NCI-H2081 (cell line): ENCODE measurements at regions not wholly inside any gene's neighbourhood (a gene's known extent, or its start where the extent isn't known, plus 50 kb on each side); places are given as distances from the start of the nearest gene placed in this dataset.
"Not testable (repeated sequence)": the region's sequence is repeated elsewhere in the genome, so short reads cannot be mapped to it uniquely, and the experiment has no call there.

ENCODE experiments used
- DNase-seq, 2 experiments: peaks; one replicate each; lab custom pipeline; 2025; lab: John Stamatoyannopoulos, UW

DNA sequence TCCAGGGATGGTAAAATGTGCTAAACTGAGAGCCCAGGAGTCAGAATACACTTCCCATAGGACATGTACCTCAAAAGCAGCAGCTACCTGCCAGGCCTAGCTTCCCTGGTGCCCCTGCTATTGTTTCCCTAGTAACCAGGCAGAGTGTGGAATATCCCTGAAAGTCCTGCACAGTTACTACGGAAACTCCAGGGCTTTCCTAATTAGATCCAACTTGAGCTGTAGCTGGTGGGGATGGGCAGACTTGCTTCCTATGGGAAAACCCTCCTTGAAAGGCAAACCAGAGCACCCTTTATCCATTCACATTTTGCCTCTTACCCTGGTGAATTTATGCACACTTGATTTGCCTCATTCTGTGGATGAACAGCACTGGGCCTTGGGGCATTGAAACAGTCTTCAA lies 559.9 kb upstream of the PBX1 start:
- DNase-seq = no peak

DNA sequence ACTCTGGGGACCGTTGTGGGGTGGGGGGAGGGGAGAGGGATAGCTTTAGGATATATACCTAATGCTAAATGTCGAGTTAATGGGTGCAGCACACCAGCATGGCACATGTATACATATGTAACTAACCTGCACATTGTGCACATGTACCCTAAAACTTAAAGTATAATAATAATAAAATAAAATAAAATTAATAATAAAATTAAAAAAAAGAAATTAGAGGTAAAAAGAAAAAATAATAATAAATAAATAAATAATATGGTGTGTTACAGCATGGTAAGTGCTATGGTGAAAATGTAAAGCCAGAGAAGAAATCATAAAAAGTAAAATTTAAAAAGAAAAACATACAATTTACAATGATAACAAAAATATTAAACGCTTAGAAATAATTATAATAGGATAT lies 552.8 kb upstream of the PBX1 start:
- not testable (repeated sequence) for DNase-seq

DNA sequence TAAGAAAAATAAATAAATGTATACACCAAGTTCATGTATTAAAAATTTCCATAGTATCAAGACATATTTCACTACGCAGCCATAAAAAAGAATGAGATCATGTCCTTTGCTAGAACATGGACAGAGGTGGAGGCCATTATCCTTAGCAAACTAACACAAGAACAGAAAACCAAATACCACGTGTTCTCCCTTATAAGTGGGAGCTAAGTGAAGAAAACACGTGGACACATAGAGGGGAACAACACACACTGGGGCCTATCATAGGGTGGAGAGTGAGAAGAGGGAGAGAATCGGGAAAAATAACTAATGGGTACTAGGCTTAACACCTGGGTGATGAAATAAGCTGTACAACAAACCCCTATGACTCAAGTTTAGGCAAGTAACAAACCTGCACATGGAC lies 552.4 kb upstream of the PBX1 start:
- DNase-seq = no peak

DNA sequence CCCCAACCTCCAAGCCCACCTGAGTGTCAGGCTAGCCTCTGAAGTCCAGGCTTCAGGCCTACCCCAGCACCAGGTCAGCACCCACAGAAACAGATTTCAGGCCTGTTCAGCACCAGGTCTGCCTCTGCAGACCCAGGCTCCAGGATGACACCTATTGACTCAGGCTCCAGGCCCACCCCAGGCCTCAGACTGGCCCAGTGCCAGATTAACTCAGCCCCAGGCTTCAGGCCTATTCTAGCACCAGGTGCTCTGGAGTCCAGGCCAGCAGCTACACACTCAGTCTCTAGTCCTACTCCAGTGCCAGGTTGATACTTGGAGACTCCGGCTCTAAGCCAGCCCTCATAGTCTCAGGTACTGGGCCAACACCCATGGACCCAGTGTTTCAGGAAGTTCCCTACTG lies 541.7 kb upstream of the PBX1 start:
- DNase-seq = no peak

DNA sequence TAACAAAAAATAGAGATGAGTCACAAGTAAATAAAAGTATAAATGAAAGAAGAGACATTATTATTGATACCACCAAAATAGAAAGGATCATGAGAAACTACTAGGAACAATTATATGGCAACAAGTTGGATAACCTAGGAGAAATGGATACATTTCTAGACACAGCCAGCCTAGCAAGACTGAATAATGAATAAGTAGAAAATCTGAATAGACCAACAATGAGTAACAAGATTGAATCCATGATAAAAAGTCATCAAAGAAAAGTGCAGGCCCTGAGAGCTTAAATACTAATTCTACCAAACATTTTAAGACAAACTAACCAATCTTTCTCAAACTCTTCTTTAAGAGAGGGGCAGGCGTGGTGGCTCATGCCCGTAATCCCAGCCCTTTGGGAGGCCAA lies 538.6 kb upstream of the PBX1 start:
- no peak for DNase-seq

DNA sequence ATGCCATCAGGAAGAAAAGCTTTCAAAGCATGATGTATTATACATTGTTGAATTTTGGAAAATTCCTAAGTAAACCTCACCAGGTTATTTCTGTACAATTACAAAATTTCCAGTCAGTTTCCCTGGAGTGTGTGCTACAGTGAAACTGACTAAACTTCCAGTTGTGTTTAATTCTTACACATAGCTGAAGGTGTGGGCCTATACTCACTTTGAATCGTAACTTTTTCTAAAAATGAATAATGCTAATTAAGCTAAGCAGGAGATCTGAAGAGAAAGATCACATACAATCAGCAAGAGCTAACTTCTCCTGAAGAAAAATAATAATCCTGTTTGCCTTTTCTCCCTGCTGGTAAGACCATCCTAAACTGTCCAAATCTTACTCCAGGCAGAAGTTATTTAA lies 537.2 kb upstream of the PBX1 start:
- DNase-seq = no peak

DNA sequence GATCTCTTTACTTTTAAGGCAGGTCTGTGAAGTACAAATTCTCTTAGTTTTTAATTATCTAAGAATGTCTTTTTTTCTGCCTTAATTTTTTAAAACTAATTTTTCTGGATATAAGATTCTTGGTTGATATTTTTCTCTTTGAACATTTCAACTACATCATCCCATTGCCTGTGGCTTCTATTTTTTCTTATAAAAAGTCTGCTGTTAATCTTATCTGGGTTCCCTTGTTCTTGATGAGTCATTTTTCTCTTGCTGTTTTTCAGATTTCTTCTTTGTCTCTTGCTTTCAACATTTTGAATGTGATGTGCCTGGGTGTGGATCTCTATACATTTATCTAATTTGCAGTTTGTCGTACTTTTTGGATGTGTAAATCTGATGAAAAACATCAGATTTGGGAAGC lies 525.2 kb upstream of the PBX1 start:
- no peak for DNase-seq

DNA sequence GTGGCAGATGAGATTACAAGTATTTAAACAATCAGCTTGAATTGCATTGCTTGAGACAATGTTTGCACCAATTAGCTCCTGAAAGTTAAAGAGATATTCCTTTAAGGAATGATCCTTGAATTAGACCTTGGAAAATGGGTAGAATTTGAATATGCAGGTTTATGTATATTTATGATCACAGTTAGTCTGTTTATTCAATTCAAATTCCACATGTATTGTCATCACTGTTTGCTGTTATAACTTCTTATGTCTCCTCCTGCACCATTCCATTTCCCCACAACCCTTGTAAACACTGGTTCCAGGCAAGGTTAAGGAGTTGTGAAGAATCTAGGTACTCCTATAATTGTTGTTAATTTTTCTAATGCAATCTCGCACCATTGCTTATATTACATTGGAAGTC lies 518.2 kb upstream of the PBX1 start:
- DNase-seq = no peak

DNA sequence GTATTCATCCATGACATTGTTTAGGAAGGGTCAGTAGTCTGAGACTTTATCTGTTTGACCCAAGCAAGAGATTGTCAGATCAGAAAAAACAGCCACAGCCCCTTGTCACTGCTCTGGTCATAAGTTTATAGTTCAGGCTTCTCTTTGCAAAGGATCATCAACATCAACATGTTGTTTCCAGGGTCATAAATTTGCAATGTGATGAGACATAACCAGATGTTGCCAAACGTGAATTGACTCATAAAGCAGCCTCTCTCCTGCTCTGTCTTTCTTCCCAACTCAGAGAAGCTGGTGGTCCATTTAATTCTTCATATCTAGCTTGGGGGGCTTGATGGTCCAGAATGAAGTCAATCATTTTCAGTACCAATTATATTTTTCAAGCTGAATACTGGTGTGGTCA lies 507.2 kb upstream of the PBX1 start:
- no peak for DNase-seq

DNA sequence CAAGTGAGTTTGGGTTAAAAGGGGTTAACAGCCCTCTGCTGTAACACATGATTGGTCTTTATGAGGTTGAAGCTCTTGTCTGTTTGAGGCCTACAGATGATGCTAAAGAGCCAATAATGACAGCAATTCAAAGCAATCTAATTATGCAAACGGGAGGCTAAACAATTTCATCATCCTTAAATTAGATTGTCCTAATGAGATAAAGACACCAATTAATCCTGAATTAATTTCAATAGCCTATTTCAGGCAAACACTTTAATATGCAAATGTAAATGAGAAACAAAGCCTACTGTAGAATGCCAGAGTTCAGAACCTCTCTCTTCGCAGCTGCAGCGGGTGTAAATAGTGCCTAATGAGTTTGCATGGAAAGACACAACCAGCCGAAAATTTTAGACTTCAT lies 504.7 kb upstream of the PBX1 start:
- DNase-seq = peak in 1 of 2 experiments; percentile 13

DNA sequence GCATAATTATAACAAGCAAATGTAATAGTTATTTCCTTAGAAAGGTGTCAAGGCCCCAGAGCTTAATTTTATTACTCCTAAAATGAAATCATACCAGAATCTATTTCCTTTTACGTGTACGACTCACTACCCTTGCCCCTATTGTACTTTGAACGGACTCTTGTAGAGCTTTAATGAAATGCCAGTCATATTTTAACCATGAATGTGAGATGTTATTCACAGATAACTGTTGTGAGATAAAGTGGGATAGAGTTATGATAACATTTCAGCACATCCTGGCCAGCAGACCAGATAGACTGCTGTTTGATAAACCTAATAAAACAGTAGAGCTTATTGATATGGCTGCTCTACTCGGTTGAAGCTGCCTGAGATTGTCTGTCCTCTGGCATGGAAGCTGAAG lies 500.8 kb upstream of the PBX1 start:
- no peak for DNase-seq

DNA sequence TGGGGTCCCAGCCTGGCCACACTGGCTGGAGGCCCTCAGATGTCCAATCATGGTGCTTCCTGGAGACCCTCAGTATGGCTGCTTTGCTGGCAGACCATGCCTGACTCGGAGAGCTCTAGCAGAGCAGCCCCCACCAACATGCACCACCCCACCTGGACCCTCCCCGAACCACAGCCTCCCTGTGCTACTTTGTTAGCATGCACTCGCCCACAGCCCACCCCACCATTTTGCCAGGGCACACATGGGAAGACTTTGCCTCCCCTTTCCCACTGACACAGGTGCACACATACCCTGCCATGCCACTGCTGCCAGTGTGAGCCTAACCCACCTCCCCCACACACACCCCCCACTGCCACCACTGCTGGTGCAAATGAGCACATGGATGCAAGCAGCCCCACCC lies 497.5 kb upstream of the PBX1 start:
- no peak for DNase-seq

DNA sequence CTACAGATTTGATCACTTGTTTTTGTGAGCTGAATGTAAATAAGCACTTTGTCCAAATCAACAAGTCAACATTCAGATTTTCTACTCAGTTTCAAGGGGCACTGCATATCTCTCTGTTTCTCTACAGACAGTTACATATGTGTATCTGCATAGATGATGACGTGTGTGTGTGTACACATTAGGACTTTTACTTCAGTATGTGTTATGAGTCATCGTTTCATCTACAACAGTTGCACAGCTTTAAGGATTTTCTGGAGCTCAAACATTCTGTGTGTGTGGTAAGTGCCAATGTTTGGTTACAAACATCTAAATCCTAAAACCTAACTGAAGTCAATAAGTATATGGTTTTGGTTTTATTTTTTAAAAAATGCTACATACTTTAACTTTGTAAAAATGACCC lies 494.5 kb upstream of the PBX1 start:
- no peak for DNase-seq

DNA sequence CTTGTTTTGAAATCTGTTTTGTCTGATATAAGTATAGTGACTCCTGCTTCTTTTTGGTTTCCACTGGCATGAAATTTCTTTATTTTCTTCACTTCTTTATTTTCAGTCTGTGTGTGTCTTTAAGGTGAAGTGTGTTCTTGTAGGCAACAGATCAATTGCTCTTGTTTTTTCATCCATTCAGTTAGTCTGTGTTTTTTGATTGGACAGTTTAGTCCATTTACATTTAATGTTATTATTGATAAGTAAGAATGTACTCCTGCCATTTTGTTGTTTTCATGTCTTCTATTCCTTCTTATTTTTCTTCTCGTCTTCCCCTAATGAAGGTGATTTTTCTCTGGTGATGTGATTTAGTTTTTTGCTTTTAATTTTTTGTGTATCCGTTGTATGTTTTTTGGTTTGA lies 487.7 kb upstream of the PBX1 start:
- DNase-seq = no peak

DNA sequence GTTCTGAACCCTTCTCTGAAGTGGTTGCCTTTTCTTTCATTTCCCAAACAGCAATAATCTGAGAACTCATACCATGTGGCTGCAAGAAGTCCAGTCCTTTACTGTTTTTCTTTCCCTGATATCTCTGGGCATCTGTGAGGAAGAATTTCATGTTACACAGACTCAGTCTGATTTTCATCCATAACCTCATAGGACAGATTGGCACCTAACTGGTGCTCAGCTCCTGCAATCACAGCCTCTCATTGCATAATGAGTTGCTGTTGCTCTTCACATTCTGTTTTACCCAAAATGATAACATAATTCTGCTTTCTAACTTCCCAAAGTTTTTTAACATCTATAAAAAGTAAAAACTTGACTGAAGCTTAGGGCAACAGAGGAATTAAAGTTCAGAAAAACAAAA lies 472.2 kb upstream of the PBX1 start:
- DNase-seq = no peak

DNA sequence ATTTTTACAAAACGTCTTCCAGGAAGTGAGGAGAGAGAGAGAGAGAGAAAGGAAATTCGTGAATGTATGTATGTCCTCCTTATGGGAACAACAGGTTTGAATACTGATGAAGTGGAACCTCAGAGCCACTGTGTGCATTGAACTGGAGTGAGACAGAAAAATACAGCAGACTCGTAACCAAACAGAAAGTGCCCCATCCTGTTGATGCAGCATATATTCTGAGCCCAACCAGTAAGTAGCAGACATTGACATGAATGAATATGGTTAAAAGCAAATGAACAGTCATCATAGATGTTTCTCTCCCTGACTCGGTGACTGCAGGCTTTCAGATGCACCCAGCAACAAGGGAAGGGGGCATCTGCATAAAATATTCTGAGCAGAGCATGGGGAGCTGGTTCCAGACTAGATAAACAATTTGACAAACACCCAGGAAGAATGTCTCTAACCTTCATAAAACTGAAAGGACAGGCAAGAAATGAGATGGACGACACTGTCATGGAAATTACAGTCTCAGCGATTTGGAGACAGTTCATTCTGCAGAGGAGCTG lies 471.0 kb upstream of the PBX1 start:
- DNase-seq = no peak

DNA sequence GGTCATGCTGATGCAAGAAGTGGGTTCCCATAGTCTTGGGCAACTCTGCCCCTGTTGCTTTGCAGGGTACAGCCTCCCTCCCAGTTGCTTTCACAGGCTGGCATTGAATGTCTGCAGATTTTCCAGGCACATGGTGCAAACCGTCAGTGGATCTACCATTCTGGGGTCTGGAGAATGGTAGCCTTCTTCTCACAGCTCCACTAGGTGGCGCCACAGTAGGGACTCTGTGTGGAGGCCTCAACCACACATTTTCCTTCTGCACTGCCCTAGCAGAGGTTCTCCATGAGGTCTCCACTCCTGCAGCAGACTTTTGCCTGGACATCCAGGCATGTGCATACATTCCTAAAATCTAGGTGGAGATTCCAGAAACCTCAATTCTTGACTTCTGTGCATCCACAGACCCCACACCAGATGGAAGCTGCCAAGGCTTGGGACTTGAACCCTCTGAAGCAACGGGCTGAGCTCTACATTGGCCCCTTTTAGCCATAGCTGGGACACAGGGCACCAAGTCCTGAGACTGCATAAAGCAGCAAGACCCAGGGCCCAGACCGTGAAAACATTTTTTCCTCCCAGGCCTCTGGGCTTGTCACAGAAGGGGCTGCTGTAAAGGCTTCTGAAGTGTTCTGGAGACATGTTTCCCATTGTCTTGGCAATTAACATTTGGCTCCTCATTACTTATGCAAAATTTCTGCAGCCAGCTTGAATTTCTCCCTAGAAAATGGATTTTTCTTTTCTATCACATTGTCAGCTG lies 466.2 kb upstream of the PBX1 start:
- DNase-seq = no peak

DNA sequence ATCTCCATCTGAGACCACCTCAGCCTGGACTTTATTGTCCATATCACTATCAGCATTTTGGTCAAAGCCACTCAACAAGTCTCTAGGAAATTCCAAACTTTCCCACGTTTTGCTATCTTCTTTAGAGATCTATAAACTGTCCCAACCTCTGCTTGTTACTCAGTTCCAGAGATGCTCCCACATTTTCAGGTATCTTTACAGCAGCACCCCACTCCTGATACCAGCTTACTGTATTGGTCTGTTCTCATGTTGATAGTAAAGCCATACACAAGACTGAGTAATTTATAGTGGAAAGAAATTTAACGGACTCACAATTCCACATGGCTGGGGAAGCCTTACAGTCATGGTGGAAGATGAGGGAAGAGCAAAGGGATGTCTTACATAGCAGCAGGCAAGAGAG lies 465.4 kb upstream of the PBX1 start:
- no peak for DNase-seq

DNA sequence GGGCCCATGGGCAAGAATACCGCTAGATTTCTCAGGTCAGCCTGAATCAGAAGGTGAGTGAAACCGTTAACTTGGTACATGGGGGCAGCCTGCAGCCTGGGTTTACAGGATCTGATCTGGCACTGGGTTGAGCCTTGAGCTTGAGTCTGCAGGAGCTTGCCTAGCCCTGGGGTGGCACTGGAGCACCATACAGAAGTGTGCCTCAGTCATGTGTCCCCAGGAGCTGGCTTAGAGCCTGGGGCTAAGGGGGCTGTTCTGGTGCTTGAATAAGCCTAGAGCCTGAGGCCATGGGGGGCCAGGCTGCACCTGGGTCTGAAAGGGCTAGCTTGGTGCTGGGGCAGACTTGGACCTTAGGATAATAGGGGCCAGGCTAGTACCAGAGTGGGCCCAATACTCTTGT lies 457.2 kb upstream of the PBX1 start:
- DNase-seq = no peak

DNA sequence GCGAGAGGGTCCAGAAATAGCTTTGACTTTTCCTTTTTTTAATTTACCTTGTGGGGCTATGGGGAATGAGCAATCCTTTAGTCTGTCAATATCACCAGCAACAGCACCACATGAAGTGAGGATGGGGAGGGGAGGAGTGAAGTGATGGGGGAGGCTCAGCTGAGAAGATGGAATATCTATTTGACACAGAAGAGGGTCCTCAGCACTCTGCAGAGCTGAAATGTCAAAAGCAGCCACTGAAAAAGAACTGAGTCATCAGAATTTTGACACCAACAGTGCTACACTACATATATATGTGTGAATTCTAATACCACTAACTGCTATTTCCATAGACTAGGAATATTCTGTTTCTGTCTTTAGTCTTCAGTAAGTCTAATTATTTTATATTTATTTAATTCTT lies 427.0 kb upstream of the PBX1 start:
- no peak for DNase-seq

DNA sequence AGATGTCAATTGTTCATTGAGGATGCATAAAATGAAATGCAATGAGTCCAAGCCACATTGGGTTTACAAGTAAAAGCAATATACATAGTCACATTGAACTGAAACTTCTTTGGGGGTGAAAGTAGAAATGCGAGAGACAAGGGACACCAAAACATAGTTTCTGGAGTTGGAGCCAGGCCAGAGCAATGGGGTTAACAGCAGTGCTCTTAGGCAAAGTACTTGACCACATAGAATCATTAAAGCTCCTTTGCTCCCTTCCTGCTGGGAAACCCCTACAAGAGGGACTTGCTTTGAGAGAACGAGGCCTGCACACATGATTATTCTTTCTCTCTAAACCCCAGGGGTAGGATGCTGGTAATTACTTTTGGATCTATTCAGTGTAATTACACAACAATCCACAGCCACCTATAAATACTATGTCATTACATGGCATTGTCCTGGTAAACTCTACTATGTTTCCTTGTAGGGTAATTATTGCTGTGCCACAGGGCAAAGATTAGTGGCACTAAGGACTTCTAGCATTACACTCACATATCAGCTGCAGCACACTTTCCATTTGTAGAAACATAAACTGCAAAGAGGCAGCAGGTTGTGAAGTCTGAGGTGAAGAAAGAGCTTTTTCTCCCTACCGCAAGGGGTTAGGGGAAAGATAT lies 421.6 kb upstream of the PBX1 start:
- DNase-seq = peak; percentile 87 to 98

DNA sequence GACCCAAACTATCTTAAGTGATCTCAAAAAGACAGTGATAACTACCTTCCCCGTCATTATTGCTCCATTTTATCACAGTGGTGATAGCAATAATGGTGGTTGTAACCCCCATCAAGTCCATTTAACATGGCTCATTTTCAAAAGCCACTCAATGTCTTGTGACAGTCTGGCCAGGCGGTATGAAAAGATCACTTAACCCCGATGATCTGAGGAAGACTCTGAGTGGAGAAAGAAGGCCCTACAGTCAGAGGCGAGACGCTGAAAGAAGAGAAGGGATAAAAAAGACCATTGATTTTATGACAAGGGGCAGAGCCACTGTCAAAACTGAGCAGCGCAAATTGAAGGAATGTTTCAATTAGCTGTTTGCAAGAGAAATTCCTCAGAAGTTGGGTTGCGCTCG lies 417.2 kb upstream of the PBX1 start:
- DNase-seq = no peak

DNA sequence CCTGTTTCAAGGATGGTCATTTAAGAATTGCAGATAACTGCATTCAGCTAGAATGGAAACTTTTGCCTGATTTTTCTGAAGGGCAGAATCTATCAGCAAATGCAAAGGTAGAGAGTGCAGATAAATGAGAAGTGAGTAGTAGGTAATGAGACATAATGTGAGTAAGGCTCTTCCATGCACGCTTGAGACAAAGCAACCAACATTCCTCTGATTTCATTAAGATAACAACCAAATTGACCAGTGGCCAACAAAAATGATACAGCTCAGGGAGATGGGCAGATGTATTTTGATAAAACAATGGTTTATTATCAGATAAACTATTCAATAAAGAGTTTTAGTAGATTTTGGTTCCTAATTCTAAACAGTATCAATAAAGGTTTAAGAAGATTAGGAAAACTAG lies 404.4 kb upstream of the PBX1 start:
- no peak for DNase-seq

DNA sequence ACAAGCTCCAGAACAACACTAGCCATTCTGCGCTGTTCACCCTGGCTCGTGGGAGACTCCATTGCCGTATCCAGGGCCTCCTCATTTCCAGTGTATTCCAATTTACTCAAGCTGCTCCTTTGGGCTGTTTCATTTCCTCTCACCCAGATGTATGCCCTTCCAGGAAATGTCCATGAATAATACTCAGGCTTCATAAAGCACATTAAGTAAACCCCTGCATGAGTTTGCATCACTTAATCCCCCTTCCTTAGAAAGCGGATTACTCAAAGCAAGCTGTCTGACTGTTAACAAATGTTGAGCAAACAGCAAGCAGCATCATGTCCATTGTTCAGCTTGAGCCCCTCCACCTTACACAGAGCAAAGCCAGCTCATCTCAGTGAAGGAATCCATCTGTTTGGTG lies 403.6 kb upstream of the PBX1 start:
- DNase-seq = no peak
